ENCODE measurements at regions not wholly inside any gene's neighbourhood (a gene's known extent, or its start where the extent isn't known, plus 50 kb on each side); places are given as distances from the start of the nearest gene placed in this dataset.

DNA sequence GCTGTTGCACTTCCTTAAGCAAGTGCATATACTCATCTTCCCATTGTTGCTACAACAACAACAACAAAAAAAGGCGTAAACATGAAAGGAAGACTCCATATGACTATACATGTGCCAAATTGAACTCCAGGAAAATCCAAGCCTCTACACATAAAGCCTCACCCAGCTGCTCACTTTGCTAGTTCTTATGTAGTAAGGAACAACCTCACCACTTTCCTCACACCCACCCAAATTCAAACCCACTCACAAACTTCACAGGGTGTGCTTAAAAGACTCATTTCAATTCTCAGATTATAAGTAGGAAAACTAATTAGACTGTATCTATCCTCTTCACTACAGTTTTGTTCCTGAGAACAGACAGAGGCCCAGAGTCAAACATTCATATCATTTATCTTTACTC lies 671.1 kb upstream of the INTU start:
- no peaks in the 10 kb centered on the region for H3K27me3 ChIP-seq (ENCODE audit: control insufficient read depth in 2 of 2, insufficient read depth in 2 of 2, low read length in 2 of 2)
- no peaks in the 10 kb centered on the region for H3K9me3 ChIP-seq (ENCODE audit: control insufficient read depth in 2 of 2, low read length in 2 of 2)
- no peak overlapping the region for H3K27ac ChIP-seq (ENCODE audit: low read depth in 2 of 2, low read length in 2 of 2)
- no peaks in the 10 kb centered on the region for H3K4me1 ChIP-seq (ENCODE audit: control insufficient read depth in 2 of 2, insufficient read depth in 2 of 2, low read length in 2 of 2)
- no peak overlapping the region for H3K9ac ChIP-seq (ENCODE audit: low read depth in 1 of 2, low read length in 2 of 2)
- no peaks in the 10 kb centered on the region for H3K36me3 ChIP-seq (ENCODE audit: control insufficient read depth in 2 of 2, insufficient read depth in 2 of 2, low read length in 2 of 2)
- no peak overlapping the region for H3K4me3 ChIP-seq (ENCODE audit: low read length in 2 of 2)

DNA sequence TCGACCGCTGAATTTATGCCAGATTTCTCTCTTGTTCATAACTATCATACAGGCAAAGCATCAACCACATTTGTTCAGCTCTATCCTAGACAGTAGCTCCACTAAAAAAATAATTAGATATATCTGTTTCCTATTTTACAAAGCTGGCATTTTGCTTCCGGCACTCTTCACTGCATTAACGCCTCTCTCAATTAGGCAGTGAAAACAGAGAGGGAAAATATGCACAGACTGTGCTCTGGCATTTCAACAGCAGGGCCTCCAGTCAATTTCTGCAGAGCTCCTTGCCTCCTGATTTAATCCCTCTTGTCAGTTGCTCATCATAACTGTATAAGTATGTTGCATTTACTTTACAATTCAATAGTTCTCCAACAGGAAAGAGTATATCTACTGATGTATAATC lies 666.9 kb upstream of the INTU start:
- Histone ChIP-seq H3K27ac (ENCODE audit: low read depth in 2 of 2, low read length in 2 of 2) (no peak overlapping the region), H3K36me3 (ENCODE audit: control insufficient read depth in 2 of 2, insufficient read depth in 2 of 2, low read length in 2 of 2) (no peaks in the 10 kb centered on the region)

DNA sequence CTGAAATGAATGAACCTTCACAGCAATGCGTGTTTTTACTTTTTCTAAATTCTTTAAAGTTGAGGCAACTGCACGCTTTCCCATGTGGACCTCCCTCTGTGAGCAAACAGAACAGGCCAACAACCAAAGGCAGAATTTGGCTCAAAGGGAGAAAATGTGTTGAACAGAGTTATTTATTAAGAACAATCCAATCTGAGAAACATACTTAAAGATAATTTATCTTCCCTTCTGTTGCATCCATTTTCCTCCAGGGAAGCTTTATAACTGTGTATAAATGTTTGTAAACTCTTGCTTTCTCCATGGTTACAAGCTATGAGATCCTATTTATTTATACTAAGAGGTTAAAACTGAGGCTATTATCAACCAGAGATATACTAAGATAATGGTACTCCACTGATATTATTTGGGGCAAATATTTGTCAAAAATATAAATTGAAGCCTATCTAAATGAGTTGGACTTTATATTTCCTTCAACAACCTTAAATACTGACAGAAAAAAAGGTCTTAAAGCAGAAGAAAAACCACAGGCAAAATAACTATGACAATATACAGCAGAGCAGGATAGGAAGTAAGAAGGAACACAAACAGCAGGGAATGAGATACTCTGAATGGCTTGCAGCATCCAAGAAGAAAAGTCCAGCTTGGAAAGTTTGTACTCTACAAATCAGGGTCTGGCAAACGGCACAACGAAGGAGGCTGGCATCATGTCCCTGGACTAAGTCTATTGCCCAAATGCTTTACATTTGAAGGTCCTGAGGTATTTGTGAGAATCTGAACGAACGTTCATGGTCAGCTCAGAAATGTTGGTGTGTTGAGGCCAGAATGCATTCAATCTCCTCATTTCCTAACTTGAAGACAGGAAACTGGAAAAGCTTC lies 663.2 kb upstream of the INTU start:
- Histone ChIP-seq H3K9ac (ENCODE audit: low read depth in 1 of 2, low read length in 2 of 2) (no peak overlapping the region), H3K36me3 (ENCODE audit: control insufficient read depth in 2 of 2, insufficient read depth in 2 of 2, low read length in 2 of 2) (no peaks in the 10 kb centered on the region), H3K9me3 (ENCODE audit: control insufficient read depth in 2 of 2, low read length in 2 of 2) (no peaks in the 10 kb centered on the region), H3K27me3 (ENCODE audit: control insufficient read depth in 2 of 2, insufficient read depth in 2 of 2, low read length in 2 of 2) (no peaks in the 10 kb centered on the region), H3K27ac (ENCODE audit: low read depth in 2 of 2, low read length in 2 of 2) (no peak overlapping the region), H3K4me3 (ENCODE audit: low read length in 2 of 2) (no peak overlapping the region), H3K4me1 (ENCODE audit: control insufficient read depth in 2 of 2, insufficient read depth in 2 of 2, low read length in 2 of 2) (no peaks in the 10 kb centered on the region)

More for the DNA sequence above, 666.9 kb upstream of the INTU start:
- Histone ChIP-seq H3K4me3 (ENCODE audit: low read length in 2 of 2) (no peak overlapping the region), H3K27me3 (ENCODE audit: control insufficient read depth in 2 of 2, insufficient read depth in 2 of 2, low read length in 2 of 2) (no peaks in the 10 kb centered on the region), H3K4me1 (ENCODE audit: control insufficient read depth in 2 of 2, insufficient read depth in 2 of 2, low read length in 2 of 2) (no peaks in the 10 kb centered on the region), H3K9ac (ENCODE audit: low read depth in 1 of 2, low read length in 2 of 2) (no peak overlapping the region), H3K9me3 (ENCODE audit: control insufficient read depth in 2 of 2, low read length in 2 of 2) (no peaks in the 10 kb centered on the region)

DNA sequence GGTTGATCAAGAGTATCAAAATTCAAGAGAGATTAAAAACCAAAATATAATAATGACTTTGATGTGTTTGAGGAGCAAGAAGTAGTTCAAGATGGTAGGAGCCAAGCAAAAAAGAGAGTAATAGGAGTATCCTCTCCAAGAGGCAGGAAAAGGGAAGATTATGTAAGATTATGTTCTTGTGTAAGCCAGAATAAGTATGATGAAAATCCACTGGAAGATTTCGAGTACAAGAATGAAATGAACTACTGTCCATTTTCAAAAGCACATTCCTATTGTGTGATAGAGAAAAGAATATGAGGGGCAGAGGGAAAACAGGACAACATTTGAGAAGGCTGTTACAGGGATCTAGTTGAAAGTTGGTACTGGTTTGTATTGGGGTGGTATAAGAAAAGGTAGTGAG lies 659.6 kb upstream of the INTU start:
- no peaks in the 10 kb centered on the region for H3K4me1 ChIP-seq (ENCODE audit: control insufficient read depth in 2 of 2, insufficient read depth in 2 of 2, low read length in 2 of 2)

DNA sequence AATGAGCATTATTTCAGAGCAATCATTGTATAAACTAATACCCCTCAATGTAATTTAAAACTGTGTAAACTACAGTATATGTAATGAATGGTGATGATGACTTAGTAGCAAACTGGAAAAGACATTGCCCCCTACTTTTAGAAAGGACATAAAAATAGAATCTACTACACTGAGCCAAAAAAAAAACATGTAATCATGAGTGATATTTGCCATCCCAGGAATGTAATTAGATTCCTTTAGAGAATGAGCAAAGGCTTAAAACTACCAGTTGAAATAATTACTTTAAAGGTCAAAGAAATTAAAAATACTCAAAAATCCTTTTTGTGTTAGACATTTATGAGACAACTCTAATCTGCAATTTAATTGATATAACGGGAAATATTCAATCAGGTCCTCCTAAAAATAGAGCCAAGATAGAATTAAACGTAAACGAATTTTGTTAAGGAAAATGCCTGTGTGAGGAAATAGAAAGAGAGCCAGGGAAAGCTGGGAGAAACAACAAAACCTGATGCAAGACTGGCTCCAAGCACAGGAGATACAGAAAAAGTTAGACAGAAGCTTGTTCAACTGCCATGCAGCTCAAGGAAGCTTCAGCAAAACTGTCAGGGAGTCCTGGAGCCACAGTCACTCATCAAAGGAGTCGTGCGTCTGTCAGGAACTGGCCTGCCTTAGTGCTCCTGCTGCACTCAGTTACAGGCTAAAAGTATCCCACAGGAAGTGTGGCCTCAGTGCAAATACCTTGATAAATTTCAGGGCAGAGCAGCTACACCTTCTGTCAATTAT lies 655.7 kb upstream of the INTU start:
- Histone ChIP-seq H3K9me3 (ENCODE audit: control insufficient read depth in 2 of 2, low read length in 2 of 2) (no peaks in the 10 kb centered on the region), H3K4me3 (ENCODE audit: low read length in 2 of 2) (no peak overlapping the region), H3K36me3 (ENCODE audit: control insufficient read depth in 2 of 2, insufficient read depth in 2 of 2, low read length in 2 of 2) (no peaks in the 10 kb centered on the region), H3K9ac (ENCODE audit: low read depth in 1 of 2, low read length in 2 of 2) (no peak overlapping the region), H3K27me3 (ENCODE audit: control insufficient read depth in 2 of 2, insufficient read depth in 2 of 2, low read length in 2 of 2) (no peaks in the 10 kb centered on the region), H3K4me1 (ENCODE audit: control insufficient read depth in 2 of 2, insufficient read depth in 2 of 2, low read length in 2 of 2) (no peaks in the 10 kb centered on the region), H3K27ac (ENCODE audit: low read depth in 2 of 2, low read length in 2 of 2) (no peak overlapping the region)

More for the DNA sequence above, 659.6 kb upstream of the INTU start:
- no peak overlapping the region for H3K4me3 ChIP-seq (ENCODE audit: low read length in 2 of 2)
- no peak overlapping the region for H3K9ac ChIP-seq (ENCODE audit: low read depth in 1 of 2, low read length in 2 of 2)
- no peaks in the 10 kb centered on the region for H3K27me3 ChIP-seq (ENCODE audit: control insufficient read depth in 2 of 2, insufficient read depth in 2 of 2, low read length in 2 of 2)
- H3K27ac ChIP-seq (ENCODE audit: low read depth in 2 of 2, low read length in 2 of 2), result no peak overlapping the region
- H3K9me3 ChIP-seq (ENCODE audit: control insufficient read depth in 2 of 2, low read length in 2 of 2), result no peaks in the 10 kb centered on the region
- no peaks in the 10 kb centered on the region for H3K36me3 ChIP-seq (ENCODE audit: control insufficient read depth in 2 of 2, insufficient read depth in 2 of 2, low read length in 2 of 2)

DNA sequence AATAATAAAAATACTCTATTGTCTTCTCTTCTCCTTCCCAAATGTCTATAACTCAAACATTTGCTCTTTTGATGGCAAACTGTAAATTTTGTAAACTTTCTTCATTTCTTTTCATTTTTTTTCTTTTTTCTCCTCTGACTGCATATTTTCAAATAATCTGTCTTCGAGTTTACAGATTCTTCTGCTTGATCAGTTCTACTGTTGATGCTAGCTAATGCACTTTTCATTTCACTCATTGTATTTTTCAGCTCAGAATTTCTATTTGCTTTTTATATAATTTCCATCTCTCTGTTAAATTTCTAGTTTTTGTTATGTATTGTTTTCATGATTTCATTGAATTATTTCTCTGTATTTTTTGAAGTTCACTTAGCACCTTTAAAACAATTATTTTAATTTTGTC lies 646.8 kb upstream of the INTU start:
- Histone ChIP-seq H3K4me1 (ENCODE audit: control insufficient read depth in 2 of 2, insufficient read depth in 2 of 2, low read length in 2 of 2) (no peaks in the 10 kb centered on the region), H3K27me3 (ENCODE audit: control insufficient read depth in 2 of 2, insufficient read depth in 2 of 2, low read length in 2 of 2) (no peaks in the 10 kb centered on the region), H3K4me3 (ENCODE audit: low read length in 2 of 2) (no peak overlapping the region), H3K9me3 (ENCODE audit: control insufficient read depth in 2 of 2, low read length in 2 of 2) (no peaks in the 10 kb centered on the region), H3K27ac (ENCODE audit: low read depth in 2 of 2, low read length in 2 of 2) (no peak overlapping the region), H3K36me3 (ENCODE audit: control insufficient read depth in 2 of 2, insufficient read depth in 2 of 2, low read length in 2 of 2) (no peaks in the 10 kb centered on the region), H3K9ac (ENCODE audit: low read depth in 1 of 2, low read length in 2 of 2) (no peak overlapping the region)

DNA sequence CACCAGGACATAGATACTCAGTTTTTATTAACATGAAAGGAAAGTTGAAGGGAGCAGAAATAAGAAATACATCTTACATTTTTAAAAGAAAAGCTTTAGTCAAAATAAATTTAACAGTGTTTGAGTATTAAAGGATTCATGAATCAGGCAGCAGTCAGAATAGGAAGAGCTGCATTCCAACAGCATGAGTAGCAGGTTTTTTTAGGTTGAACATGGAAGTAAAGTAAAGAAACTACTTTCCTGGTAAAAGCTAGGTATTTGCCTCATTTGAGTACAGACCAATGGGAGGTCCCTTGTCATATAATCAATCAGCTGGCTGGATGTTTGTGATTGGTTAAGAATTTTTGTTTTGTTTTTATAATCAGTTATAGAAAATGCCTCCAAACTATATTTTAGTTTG lies 645.9 kb upstream of the INTU start:
- Histone ChIP-seq H3K27me3 (ENCODE audit: control insufficient read depth in 2 of 2, insufficient read depth in 2 of 2, low read length in 2 of 2) (no peaks in the 10 kb centered on the region), H3K27ac (ENCODE audit: low read depth in 2 of 2, low read length in 2 of 2) (no peak overlapping the region), H3K4me1 (ENCODE audit: control insufficient read depth in 2 of 2, insufficient read depth in 2 of 2, low read length in 2 of 2) (no peaks in the 10 kb centered on the region), H3K9ac (ENCODE audit: low read depth in 1 of 2, low read length in 2 of 2) (no peak overlapping the region), H3K9me3 (ENCODE audit: control insufficient read depth in 2 of 2, low read length in 2 of 2) (no peaks in the 10 kb centered on the region), H3K4me3 (ENCODE audit: low read length in 2 of 2) (no peak overlapping the region), H3K36me3 (ENCODE audit: control insufficient read depth in 2 of 2, insufficient read depth in 2 of 2, low read length in 2 of 2) (no peaks in the 10 kb centered on the region)

DNA sequence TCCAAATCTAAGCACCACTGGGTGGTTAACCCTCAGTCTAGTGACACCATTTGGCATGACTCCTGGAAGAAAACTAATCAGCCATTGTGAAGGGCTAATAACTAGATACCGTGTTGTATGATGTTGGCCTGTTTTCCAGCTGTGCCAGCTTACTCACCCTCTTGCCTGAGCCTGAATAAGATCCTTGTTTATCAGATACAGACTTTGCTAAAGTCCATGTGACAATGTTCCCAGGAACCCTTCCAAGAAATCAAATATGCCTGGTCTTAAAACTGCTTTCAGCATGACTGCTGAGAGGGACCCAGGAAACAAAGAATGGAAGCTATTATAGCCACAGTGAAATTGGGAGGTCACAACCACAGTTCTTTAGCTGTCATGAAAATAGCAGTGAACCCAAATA lies 640.8 kb upstream of the INTU start:
- Histone ChIP-seq H3K27ac (ENCODE audit: low read depth in 2 of 2, low read length in 2 of 2) (no peak overlapping the region), H3K9me3 (ENCODE audit: control insufficient read depth in 2 of 2, low read length in 2 of 2) (no peaks in the 10 kb centered on the region), H3K4me3 (ENCODE audit: low read length in 2 of 2) (no peak overlapping the region)

DNA sequence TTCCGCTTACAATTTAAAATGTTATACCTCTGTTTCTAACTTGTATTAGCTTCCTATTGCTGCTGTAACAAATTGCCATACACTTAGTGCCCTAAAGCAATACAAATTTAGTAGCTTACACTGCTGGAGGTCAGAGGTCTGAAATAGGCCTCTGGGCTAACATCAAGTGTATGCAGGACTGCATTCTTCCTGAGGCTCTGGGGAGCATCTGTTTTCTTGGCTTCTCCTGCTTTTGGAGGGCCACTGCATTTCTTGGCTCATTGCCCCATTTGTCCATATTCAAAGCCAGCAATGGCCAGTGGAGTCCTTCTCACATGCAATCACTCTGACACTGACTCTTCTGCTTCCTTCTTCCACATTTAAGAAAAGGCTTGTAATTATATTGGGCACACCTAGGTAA lies 639.8 kb upstream of the INTU start:
- Histone ChIP-seq H3K9ac (ENCODE audit: low read depth in 1 of 2, low read length in 2 of 2) (no peak overlapping the region), H3K27me3 (ENCODE audit: control insufficient read depth in 2 of 2, insufficient read depth in 2 of 2, low read length in 2 of 2) (no peaks in the 10 kb centered on the region), H3K9me3 (ENCODE audit: control insufficient read depth in 2 of 2, low read length in 2 of 2) (no peaks in the 10 kb centered on the region), H3K4me1 (ENCODE audit: control insufficient read depth in 2 of 2, insufficient read depth in 2 of 2, low read length in 2 of 2) (no peaks in the 10 kb centered on the region), H3K36me3 (ENCODE audit: control insufficient read depth in 2 of 2, insufficient read depth in 2 of 2, low read length in 2 of 2) (no peaks in the 10 kb centered on the region), H3K27ac (ENCODE audit: low read depth in 2 of 2, low read length in 2 of 2) (no peak overlapping the region), H3K4me3 (ENCODE audit: low read length in 2 of 2) (no peak overlapping the region)

More for the DNA sequence above, 640.8 kb upstream of the INTU start:
- Histone ChIP-seq H3K27me3 (ENCODE audit: control insufficient read depth in 2 of 2, insufficient read depth in 2 of 2, low read length in 2 of 2) (no peaks in the 10 kb centered on the region), H3K9ac (ENCODE audit: low read depth in 1 of 2, low read length in 2 of 2) (no peak overlapping the region), H3K4me1 (ENCODE audit: control insufficient read depth in 2 of 2, insufficient read depth in 2 of 2, low read length in 2 of 2) (no peaks in the 10 kb centered on the region), H3K36me3 (ENCODE audit: control insufficient read depth in 2 of 2, insufficient read depth in 2 of 2, low read length in 2 of 2) (no peaks in the 10 kb centered on the region)

DNA sequence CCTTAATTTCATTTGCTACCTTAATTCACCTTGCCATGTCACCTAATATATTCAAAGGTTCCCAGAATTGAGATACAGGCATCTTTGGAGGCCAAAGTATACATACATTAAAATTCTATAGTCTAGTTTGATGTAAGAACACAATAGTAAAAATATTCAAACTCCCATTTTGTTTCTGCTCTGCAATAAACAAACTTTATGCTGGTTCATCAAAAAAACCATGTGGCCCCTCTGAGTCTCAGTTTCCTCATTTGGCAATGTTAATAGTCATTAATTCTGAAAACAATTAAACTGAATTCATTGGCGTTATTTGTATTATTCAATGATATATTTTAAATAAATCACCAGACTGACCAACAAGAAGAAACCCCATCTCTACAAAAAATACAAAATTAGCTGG lies 639.4 kb upstream of the INTU start:
- H3K27me3 ChIP-seq (ENCODE audit: control insufficient read depth in 2 of 2, insufficient read depth in 2 of 2, low read length in 2 of 2), result no peaks in the 10 kb centered on the region
- H3K4me1 ChIP-seq (ENCODE audit: control insufficient read depth in 2 of 2, insufficient read depth in 2 of 2, low read length in 2 of 2), result no peaks in the 10 kb centered on the region
- H3K36me3 ChIP-seq (ENCODE audit: control insufficient read depth in 2 of 2, insufficient read depth in 2 of 2, low read length in 2 of 2), result no peaks in the 10 kb centered on the region
- no peaks in the 10 kb centered on the region for H3K9me3 ChIP-seq (ENCODE audit: control insufficient read depth in 2 of 2, low read length in 2 of 2)
- H3K27ac ChIP-seq (ENCODE audit: low read depth in 2 of 2, low read length in 2 of 2), result no peak overlapping the region
- H3K4me3 ChIP-seq (ENCODE audit: low read length in 2 of 2), result no peak overlapping the region
- no peak overlapping the region for H3K9ac ChIP-seq (ENCODE audit: low read depth in 1 of 2, low read length in 2 of 2)

All from mucosa of rectum (tissue), 2 donors.